ENCODE measurements at regions not wholly inside any gene's neighbourhood (a gene's known extent, or its start where the extent isn't known, plus 50 kb on each side); places are given as distances from the start of the nearest gene placed in this dataset.

GRCh38 chr20:33910529-33911327 is 83.0 kb upstream of the RALY start:
- no peak overlapping the region for H3K4me3 ChIP-seq
- no peak for ATAC-seq
- H3K9me3 ChIP-seq, result no peaks in the 10 kb centered on the region
- H3K27me3 ChIP-seq, result no peaks in the 10 kb centered on the region
- TF ChIP-seq CTCF (IDR thresholded peaks at IDR 0.05), result no peak
- TF ChIP-seq POLR2A (IDR thresholded peaks at IDR 0.05), result no peak
- H3K27ac ChIP-seq, result no peak overlapping the region
- 82% methylated on average over 6 of the region's 6 CpGs for WGBS (ENCODE audit: insufficient coverage, low coverage, low lambda C conversion rate, missing lambda C conversion rate)
- DNase-seq, result no peak
- H3K4me1 ChIP-seq, result no peaks in the 10 kb centered on the region
- intact Hi-C loops (cut with DNase I), result loop anchor here in 1 of 2 donors (10.0 kb wide), 1 partner anchor 164 kb away; no protein-coding TSS in a partner anchor
- H3K36me3 ChIP-seq, result no peaks in the 10 kb centered on the region

- WGBS (ENCODE audit: insufficient coverage, low coverage, low lambda C conversion rate, missing lambda C conversion rate), result 78% methylated on average over 4 of the region's 4 CpGs
Measured at GRCh38 chr20:33914919-33915318, 78.8 kb upstream of the RALY start.

GRCh38 chr20:33915726-33916331 is 77.9 kb upstream of the RALY start:
- intact Hi-C loops (cut with DNase I), result loop anchor here in 1 of 2 donors (10.0 kb wide), 1 partner anchor 159 kb away; no protein-coding TSS in a partner anchor
- peak; percentile 85 to 91 (median 88) for ATAC-seq
- 83% methylated on average over 4 of the region's 6 CpGs for WGBS (ENCODE audit: insufficient coverage, low coverage, low lambda C conversion rate, missing lambda C conversion rate)

More at GRCh38 chr20:33914919-33915318, 78.8 kb upstream of the RALY start:
- ATAC-seq (no peak), DNase-seq (no peak)
- Histone ChIP-seq H3K4me3 (no peak overlapping the region), H3K9me3 (no peaks in the 10 kb centered on the region), H3K27me3 (no peaks in the 10 kb centered on the region), H3K36me3 (no peaks in the 10 kb centered on the region), H3K27ac (no peak overlapping the region), H3K4me1 (no peaks in the 10 kb centered on the region)
- no peak for TF ChIP-seq POLR2A (IDR thresholded peaks at IDR 0.05)
- no peak for TF ChIP-seq CTCF (IDR thresholded peaks at IDR 0.05)
- intact Hi-C loops (cut with DNase I), result loop anchor here in 1 of 2 donors (10.0 kb wide), 1 partner anchor 160 kb away; no protein-coding TSS in a partner anchor

GRCh38 chr20:33916768-33917167 is 76.9 kb upstream of the RALY start:
- TF ChIP-seq CTCF (IDR thresholded peaks at IDR 0.05) (no peak), POLR2A (IDR thresholded peaks at IDR 0.05) (no peak)
- WGBS (ENCODE audit: insufficient coverage, low coverage, low lambda C conversion rate, missing lambda C conversion rate), result 57% methylated on average over 2 of the region's 2 CpGs
- ATAC-seq, result no peak
- no peaks in the 10 kb centered on the region for H3K36me3 ChIP-seq
- H3K4me3 ChIP-seq, result no peak overlapping the region
- intact Hi-C loops (cut with DNase I), result loop anchor here in 1 of 2 donors (10.0 kb wide), 1 partner anchor 158 kb away; no protein-coding TSS in a partner anchor
- no peak for DNase-seq
- no peak overlapping the region for H3K27ac ChIP-seq
- no peaks in the 10 kb centered on the region for H3K9me3 ChIP-seq
- no peaks in the 10 kb centered on the region for H3K27me3 ChIP-seq
- H3K4me1 ChIP-seq, result no peaks in the 10 kb centered on the region

More at GRCh38 chr20:33915726-33916331, 77.9 kb upstream of the RALY start:
- no peaks in the 10 kb centered on the region for H3K36me3 ChIP-seq
- peak; percentile 54 to 64 (median 61) for DNase-seq
- H3K27me3 ChIP-seq, result no peaks in the 10 kb centered on the region
- TF ChIP-seq CTCF (IDR thresholded peaks at IDR 0.05), result peak; percentile 49 to 73 (median 68)
- no peak for TF ChIP-seq POLR2A (IDR thresholded peaks at IDR 0.05)
- H3K27ac ChIP-seq, result no peak overlapping the region
- no peaks in the 10 kb centered on the region for H3K4me1 ChIP-seq
- H3K4me3 ChIP-seq, result no peak overlapping the region
- no peaks in the 10 kb centered on the region for H3K9me3 ChIP-seq
